CD4-positive, alpha-beta T cell treated with Interleukin-4 for 4 hours (primary cell): ENCODE measurements at regions not wholly inside any gene's neighbourhood (a gene's known extent, or its start where the extent isn't known, plus 50 kb on each side); places are given as distances from the start of the nearest gene placed in this dataset.

ENCODE experiments used
- DNase-seq: peaks from one replicate; pipeline ENCODE4 v3.0.0-alpha.2; 2020

- DNase-seq, result no peak
Observed at GRCh38 chr4:187191676-187192075, 468.0 kb upstream of the FAT1 start.

DNA sequence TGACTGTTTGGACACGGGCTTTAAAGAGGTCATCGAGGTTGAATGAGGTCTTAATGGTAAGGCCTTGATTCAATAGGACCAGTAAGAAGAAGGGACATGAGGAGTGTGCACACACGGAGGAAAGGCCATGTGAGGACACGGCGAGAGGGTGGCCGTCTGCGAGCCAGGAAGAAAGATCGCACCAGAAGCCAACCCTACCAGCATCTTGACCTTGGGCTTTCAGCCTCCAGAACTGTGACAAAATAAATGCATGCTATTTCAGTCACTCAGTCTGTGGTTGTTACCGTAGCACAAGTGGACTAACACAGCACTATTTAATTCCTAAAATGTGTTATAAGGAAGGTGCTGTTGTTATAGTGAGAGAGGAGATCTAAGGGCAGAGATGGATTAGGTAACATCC is 468.6 kb upstream of the FAT1 start:
- DNase-seq, result no peak

- DNase-seq, result no peak
Observed at GRCh38 chr4:187193141-187193540, 469.5 kb upstream of the FAT1 start.

DNA sequence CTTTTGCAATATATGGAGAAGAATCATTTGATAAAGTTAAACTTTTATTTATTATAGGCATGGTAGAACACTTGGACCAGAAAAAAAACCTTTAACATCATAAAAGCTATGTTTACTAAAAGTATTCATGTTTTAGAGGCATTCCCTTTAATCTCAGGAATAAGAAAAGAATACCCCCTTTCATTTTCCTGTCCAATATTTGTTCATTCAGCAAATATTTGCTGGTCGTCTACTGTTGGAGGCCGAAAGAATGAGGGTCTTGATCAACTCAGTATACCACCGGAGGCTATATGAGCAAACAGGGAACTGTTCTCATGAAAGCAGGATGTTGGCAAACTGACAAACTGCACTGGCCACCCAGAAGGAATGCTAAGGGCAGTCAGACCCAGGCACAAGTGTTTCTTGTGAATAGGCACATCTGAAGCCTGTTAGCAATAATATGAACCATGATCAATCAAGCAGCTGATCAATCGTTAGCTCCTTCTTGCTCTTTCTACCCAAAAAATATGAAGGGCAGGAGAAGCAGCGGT is 480.8 kb upstream of the FAT1 start:
- DNase-seq, result no peak

DNA sequence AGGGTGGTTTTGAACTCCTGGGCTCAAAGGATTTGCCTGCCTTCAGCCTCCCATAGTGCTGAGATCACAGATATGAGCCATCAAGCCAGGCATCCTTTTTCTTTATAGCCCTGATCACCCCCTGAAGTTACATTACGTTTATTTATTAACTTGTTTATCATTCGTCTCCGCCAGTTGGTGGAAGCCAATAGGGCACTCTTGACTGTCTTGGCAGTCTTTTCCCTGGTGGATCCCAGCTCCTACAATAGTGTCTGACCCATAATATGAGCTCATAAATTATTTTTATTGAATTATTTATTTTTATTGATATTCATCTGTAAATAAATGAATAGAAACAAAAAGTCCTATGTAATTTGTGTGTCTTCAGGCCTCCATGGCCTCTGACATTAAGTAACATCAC is 484.3 kb upstream of the FAT1 start:
- no peak for DNase-seq

DNA sequence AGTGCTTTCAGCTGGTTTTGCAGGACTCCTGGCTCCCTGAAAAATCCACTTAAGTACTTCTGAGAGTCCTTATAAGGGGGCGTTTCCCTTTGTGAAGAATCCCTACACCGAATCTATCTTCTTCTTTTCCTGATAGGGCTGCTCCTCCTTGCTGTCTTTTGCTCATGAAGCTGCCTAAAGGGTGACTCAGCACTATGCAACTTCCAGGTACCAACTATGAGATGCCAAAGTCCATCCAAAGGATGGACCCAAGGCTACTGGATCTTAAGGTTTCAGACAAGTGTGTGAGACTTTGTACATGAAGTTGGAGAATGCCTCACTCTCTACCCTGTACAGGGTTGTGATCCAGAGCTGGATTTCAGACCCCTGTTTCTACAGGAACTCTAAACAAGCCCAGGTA is 485.0 kb upstream of the FAT1 start:
- DNase-seq, result no peak

- no peak for DNase-seq
Observed at GRCh38 chr4:187209921-187210613, 486.4 kb upstream of the FAT1 start.

DNA sequence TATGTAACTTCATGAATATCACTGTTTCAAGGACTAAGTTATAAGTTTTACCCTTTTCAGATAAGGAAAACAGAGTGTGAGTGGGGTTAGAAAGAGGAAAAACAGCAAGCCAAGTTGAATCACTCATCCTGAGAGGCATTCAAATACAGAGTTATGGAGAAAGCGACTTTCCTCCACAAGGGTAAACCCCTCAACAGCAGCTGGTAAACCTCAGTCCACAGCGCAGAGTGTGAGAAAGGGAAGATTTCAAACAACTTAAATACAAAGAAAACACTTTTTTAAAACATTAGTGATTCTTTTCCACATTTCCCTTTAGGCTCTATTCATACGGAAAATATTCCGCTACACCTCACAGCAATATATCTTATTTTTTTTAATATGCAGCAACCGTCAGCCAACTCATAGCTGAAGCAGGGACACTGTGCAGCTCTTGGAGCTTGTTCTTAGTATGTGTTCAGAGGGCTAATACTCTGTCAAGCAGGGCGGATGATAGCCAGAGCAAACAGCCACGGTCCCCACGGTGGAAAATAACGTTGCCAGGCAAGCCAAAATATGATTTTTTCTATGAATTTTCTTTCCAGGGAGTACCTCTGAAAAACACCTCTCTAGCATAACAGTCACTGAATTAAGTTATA is 488.9 kb upstream of the FAT1 start:
- DNase-seq, result no peak

DNA sequence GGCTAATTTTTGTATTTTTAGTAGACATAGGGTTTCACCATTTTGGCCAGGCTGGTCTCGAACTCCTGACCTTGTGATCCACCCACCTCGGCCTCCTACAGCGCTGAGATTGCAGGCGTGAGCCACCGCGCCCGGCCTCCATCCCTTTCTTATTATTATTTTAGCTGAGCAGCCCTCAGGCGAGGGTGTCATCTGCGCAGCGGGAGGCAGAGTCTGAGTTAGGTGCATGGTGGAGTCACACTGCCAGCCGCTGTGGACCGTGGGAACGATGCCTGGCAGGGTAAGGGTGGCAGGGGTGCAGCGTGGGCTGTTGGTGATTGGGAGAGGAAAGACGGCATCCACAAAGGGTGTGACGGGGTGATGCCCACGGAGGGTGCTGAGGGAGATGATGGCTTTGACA is 491.8 kb upstream of the FAT1 start:
- DNase-seq, result no peak

DNA sequence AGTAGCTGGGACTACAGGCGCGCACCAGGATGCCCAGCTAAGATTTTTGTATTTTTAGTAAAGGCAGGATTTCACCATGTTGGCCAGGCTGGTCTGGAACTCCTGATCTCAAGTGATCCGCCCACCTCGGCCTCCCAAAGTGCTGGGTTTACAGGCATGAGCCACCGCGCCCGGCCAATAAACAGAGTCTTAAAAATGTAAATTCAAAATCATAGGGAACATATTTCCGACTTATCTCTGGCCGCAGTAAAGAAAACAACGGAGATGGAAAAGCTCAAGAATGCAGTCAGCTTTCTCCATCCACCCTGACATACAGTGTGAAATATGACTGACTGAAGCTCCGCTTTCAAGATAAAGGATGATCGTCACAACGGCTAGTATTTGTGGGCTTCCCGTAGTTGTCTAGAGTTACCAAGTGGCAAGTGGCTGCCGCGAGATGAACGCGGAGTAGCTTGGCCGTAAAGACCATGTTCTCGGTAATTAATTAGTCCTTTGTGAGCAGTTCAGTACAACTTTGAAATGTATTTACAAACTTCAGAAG is 495.1 kb upstream of the FAT1 start:
- DNase-seq, result no peak

DNA sequence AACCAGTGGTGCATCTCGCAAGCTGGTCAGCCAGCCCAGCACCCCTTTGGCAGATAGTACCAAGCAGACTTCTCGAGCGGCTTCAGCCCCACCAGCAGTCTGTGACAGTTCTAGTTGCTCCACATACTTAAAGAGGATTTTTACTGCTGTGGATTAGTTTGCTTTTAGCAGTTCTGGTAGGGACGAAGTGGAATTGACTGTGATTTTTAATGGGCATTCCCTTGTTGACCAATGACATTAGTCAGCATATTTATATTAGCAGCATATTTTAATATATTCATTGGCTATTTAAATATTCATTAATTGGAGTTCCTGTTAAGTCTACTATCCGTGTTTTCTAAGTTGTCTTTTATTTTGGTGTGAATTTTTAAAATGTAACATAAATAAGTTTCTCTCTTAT is 500.9 kb upstream of the FAT1 start:
- DNase-seq, result no peak

- DNase-seq, result no peak
Observed at GRCh38 chr4:187227907-187228704, 504.4 kb upstream of the FAT1 start.

GRCh38 chr4:187232196-187232595 is 508.5 kb upstream of the FAT1 start:
- DNase-seq, result no peak

GRCh38 chr4:187232796-187233195 is 509.1 kb upstream of the FAT1 start:
- DNase-seq, result no peak

- DNase-seq, result no peak
Observed at GRCh38 chr4:187235456-187236170, 512.0 kb upstream of the FAT1 start.

GRCh38 chr4:187236209-187236890 is 512.7 kb upstream of the FAT1 start:
- DNase-seq, result no peak

- DNase-seq, result no peak
Observed at GRCh38 chr4:187238646-187239045, 515.0 kb upstream of the FAT1 start.

GRCh38 chr4:187251896-187252295 is 528.2 kb upstream of the FAT1 start:
- no peak for DNase-seq

- no peak for DNase-seq
Observed at GRCh38 chr4:187256897-187257296, 533.2 kb upstream of the FAT1 start.

- no peak for DNase-seq
Observed at GRCh38 chr4:187258651-187259401, 535.2 kb upstream of the FAT1 start.

DNA sequence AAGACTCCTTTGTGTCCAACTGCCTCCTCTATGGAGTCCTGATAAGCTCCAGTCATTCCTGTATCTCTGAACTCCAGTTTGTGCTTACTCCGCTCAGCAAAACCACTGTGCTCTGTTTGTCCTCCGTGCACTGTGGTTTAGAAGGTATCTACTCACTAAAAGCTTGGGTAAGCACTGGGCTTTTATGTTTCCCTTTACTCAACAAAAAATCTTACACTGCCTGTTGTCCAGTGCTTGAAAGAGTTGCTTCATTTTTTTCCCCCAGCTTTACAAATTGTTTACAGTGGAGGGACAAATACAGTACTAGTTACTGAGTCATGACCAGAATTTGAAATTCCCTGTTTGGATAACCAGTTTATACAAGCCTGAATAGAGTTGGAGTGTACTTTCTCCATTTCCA is 545.3 kb upstream of the FAT1 start:
- DNase-seq, result no peak

- DNase-seq, result no peak
Observed at GRCh38 chr4:187270154-187270553, 546.5 kb upstream of the FAT1 start.
